ENCODE measurements at regions not wholly inside any gene's neighbourhood (a gene's known extent, or its start where the extent isn't known, plus 50 kb on each side); places are given as distances from the start of the nearest gene placed in this dataset.

GRCh38 chr4:147056940-147057610 lies 111.4 kb upstream of the TTC29 start:
- TF ChIP-seq POLR2AphosphoS5 (IDR thresholded peaks at IDR 0.05; ENCODE audit: borderline replicate concordance, low read depth, low read length): no peak
- TF ChIP-seq EZH2 (IDR thresholded peaks at IDR 0.05): no peak
- no peak for TF ChIP-seq FOXP2 (optimal IDR thresholded peaks at IDR 0.05; ENCODE audit: control extremely low read depth, extremely low read length, insufficient read depth)
